ENCODE measurements at regions not wholly inside any gene's neighbourhood (a gene's known extent, or its start where the extent isn't known, plus 50 kb on each side); places are given as distances from the start of the nearest gene placed in this dataset.

GRCh38 chr18:11400703-11401102 is 208.7 kb upstream of the SLC35G4 start:
- TF ChIP-seq CTCF (IDR thresholded peaks at IDR 0.05; ENCODE audit: low read depth, low read length, missing control alignments) = no peak
- no peaks in the 10 kb centered on the region for H3K36me3 ChIP-seq (replicated peaks)
- H3K4me3 ChIP-seq (ENCODE audit: low read depth, low read length) = no peak overlapping the region
- no peak for DNase-seq
- in situ Hi-C loops (cut with HindIII; ENCODE audit: low pct_ligation_motif_present, low sequenced_read_pairs) = no loop called here
- no peaks in the 10 kb centered on the region for H3K27me3 ChIP-seq (replicated peaks)
- H3K27ac ChIP-seq = no peak overlapping the region

GRCh38 chr18:11398625-11399024 is 210.8 kb upstream of the SLC35G4 start:
- TF ChIP-seq CTCF (IDR thresholded peaks at IDR 0.05; ENCODE audit: low read depth, low read length, missing control alignments) = peak; percentile 58
- no peaks in the 10 kb centered on the region for H3K27me3 ChIP-seq (replicated peaks)
- DNase-seq = no peak
- H3K4me3 ChIP-seq (ENCODE audit: low read depth, low read length) = no peak overlapping the region
- no peak overlapping the region for H3K27ac ChIP-seq
- H3K36me3 ChIP-seq (replicated peaks) = no peaks in the 10 kb centered on the region
- in situ Hi-C loops (cut with HindIII; ENCODE audit: low pct_ligation_motif_present, low sequenced_read_pairs) = no loop called here

- TF ChIP-seq CTCF (IDR thresholded peaks at IDR 0.05; ENCODE audit: low read depth, low read length, missing control alignments) = no peak
- in situ Hi-C loops (cut with HindIII; ENCODE audit: low pct_ligation_motif_present, low sequenced_read_pairs) = no loop called here
- Histone ChIP-seq H3K27ac (no peak overlapping the region), H3K27me3 (replicated peaks) (no peaks in the 10 kb centered on the region), H3K4me3 (ENCODE audit: low read depth, low read length) (no peak overlapping the region), H3K36me3 (replicated peaks) (no peaks in the 10 kb centered on the region)
- DNase-seq = no peak
Observed at GRCh38 chr18:11392980-11393885, 216.2 kb upstream of the SLC35G4 start.

- Histone ChIP-seq H3K4me3 (ENCODE audit: low read depth, low read length) (no peak overlapping the region), H3K27me3 (replicated peaks) (no peaks in the 10 kb centered on the region), H3K36me3 (replicated peaks) (no peaks in the 10 kb centered on the region), H3K27ac (no peak overlapping the region)
- in situ Hi-C loops (cut with HindIII; ENCODE audit: low pct_ligation_motif_present, low sequenced_read_pairs) = no loop called here
- no peak for TF ChIP-seq CTCF (IDR thresholded peaks at IDR 0.05; ENCODE audit: low read depth, low read length, missing control alignments)
- DNase-seq = no peak
Observed at GRCh38 chr18:11392292-11392691, 217.1 kb upstream of the SLC35G4 start.

GRCh38 chr18:11391661-11392060 is 217.7 kb upstream of the SLC35G4 start:
- no peak for TF ChIP-seq CTCF (IDR thresholded peaks at IDR 0.05; ENCODE audit: low read depth, low read length, missing control alignments)
- Histone ChIP-seq H3K36me3 (replicated peaks) (no peaks in the 10 kb centered on the region), H3K27ac (no peak overlapping the region), H3K27me3 (replicated peaks) (no peaks in the 10 kb centered on the region), H3K4me3 (ENCODE audit: low read depth, low read length) (no peak overlapping the region)
- in situ Hi-C loops (cut with HindIII; ENCODE audit: low pct_ligation_motif_present, low sequenced_read_pairs) = no loop called here
- no peak for DNase-seq
